ENCODE measurements at regions not wholly inside any gene's neighbourhood (a gene's known extent, or its start where the extent isn't known, plus 50 kb on each side); places are given as distances from the start of the nearest gene placed in this dataset.

- Histone ChIP-seq H3K4me1 (ENCODE audit: control insufficient read depth, extremely low read depth, insufficient read depth, low read length) (no peaks in the 10 kb centered on the region), H3K9ac (ENCODE audit: control insufficient read depth, extremely low read depth, insufficient read depth, low read length) (no peak overlapping the region), H3K27ac (ENCODE audit: control insufficient read depth, insufficient read depth, low read length) (no peak overlapping the region), H3K9me3 (ENCODE audit: control insufficient read depth, low read depth, low read length) (no peaks in the 10 kb centered on the region), H3K36me3 (ENCODE audit: control insufficient read depth in 2 of 2, extremely low read depth in 1 of 2, insufficient read depth in 2 of 2, low read length in 2 of 2) (no peaks in the 10 kb centered on the region), H3K4me3 (ENCODE audit: control insufficient read depth in 2 of 3, extremely low read depth in 1 of 3, insufficient read depth in 2 of 3, low read depth in 1 of 3, low read length in 3 of 3) (no peak overlapping the region), H2AFZ (ENCODE audit: control insufficient read depth, low read length) (no peak overlapping the region), H3K9me1 (ENCODE audit: control insufficient read depth, extremely low read depth, insufficient read depth, low read length) (no peaks in the 10 kb centered on the region), H4K20me1 (ENCODE audit: control insufficient read depth, extremely low read depth, insufficient read depth, low read length) (no peaks in the 10 kb centered on the region), H3K27me3 (ENCODE audit: control insufficient read depth, extremely low read depth, insufficient read depth, low read length) (peaks cover 19% of the 10 kb centered on the region), H3K79me2 (ENCODE audit: control insufficient read depth, insufficient read depth, low read length) (no peaks in the 10 kb centered on the region), H3K4me2 (ENCODE audit: control insufficient read depth, extremely low read depth, insufficient read depth, low read depth, low read length) (no peak overlapping the region)
- TF ChIP-seq EZH2 (IDR thresholded peaks at IDR 0.05; ENCODE audit: low read length) (no peak), CTCF (optimal IDR thresholded peaks at IDR 0.05 in 1 of 3, IDR thresholded peaks at IDR 0.05 in 1 of 3, conservative IDR thresholded peaks at IDR 0.05 in 1 of 3; ENCODE audit: extremely low read depth in 1 of 3, insufficient read depth in 2 of 3, low read length in 3 of 3) (no peak)
- dilution Hi-C loops (cut with MboI; ENCODE audit: extremely low pct_ligation_motif_present, low sequenced_read_pairs), result no loop called here
- DNase-seq (ENCODE audit: low read depth, low spot score) (no peak), FAIRE-seq (no peak)
These were observed 57.5 kb upstream of the CD82 start for GRCh38 chr11:44507896-44508445.

GRCh38 chr11:44509296-44509695, 56.2 kb upstream of the CD82 start:
- no peaks in the 10 kb centered on the region for H4K20me1 ChIP-seq (ENCODE audit: control insufficient read depth, extremely low read depth, insufficient read depth, low read length)
- no peaks in the 10 kb centered on the region for H3K79me2 ChIP-seq (ENCODE audit: control insufficient read depth, insufficient read depth, low read length)
- no peak overlapping the region for H2AFZ ChIP-seq (ENCODE audit: control insufficient read depth, low read length)
- H3K9ac ChIP-seq (ENCODE audit: control insufficient read depth, extremely low read depth, insufficient read depth, low read length), result no peak overlapping the region
- H3K27ac ChIP-seq (ENCODE audit: control insufficient read depth, insufficient read depth, low read length), result no peak overlapping the region
- H3K36me3 ChIP-seq (ENCODE audit: control insufficient read depth in 2 of 2, extremely low read depth in 1 of 2, insufficient read depth in 2 of 2, low read length in 2 of 2), result no peaks in the 10 kb centered on the region
- dilution Hi-C loops (cut with MboI; ENCODE audit: extremely low pct_ligation_motif_present, low sequenced_read_pairs), result no loop called here
- H3K9me3 ChIP-seq (ENCODE audit: control insufficient read depth, low read depth, low read length), result no peaks in the 10 kb centered on the region
- no peaks in the 10 kb centered on the region for H3K4me1 ChIP-seq (ENCODE audit: control insufficient read depth, extremely low read depth, insufficient read depth, low read length)
- no peak overlapping the region for H3K4me3 ChIP-seq (ENCODE audit: control insufficient read depth in 2 of 3, extremely low read depth in 1 of 3, insufficient read depth in 2 of 3, low read depth in 1 of 3, low read length in 3 of 3)
- TF ChIP-seq CTCF (optimal IDR thresholded peaks at IDR 0.05 in 1 of 3, IDR thresholded peaks at IDR 0.05 in 1 of 3, conservative IDR thresholded peaks at IDR 0.05 in 1 of 3; ENCODE audit: extremely low read depth in 1 of 3, insufficient read depth in 2 of 3, low read length in 3 of 3) (no peak), EZH2 (IDR thresholded peaks at IDR 0.05; ENCODE audit: low read length) (no peak)
- DNase-seq (ENCODE audit: low read depth, low spot score), result no peak
- H3K4me2 ChIP-seq (ENCODE audit: control insufficient read depth, extremely low read depth, insufficient read depth, low read depth, low read length), result no peak overlapping the region
- peaks cover 20% of the 10 kb centered on the region for H3K27me3 ChIP-seq (ENCODE audit: control insufficient read depth, extremely low read depth, insufficient read depth, low read length)
- H3K9me1 ChIP-seq (ENCODE audit: control insufficient read depth, extremely low read depth, insufficient read depth, low read length), result no peaks in the 10 kb centered on the region
- FAIRE-seq, result no peak
